IMR-90 (cell line): ENCODE measurements at regions not wholly inside any gene's neighbourhood (a gene's known extent, or its start where the extent isn't known, plus 50 kb on each side); places are given as distances from the start of the nearest gene placed in this dataset.

Source experiments
- ATAC-seq: fragments of 200-7000 bp; cut with Tn5 transposase; 2 replicates; pipeline ENCODE4 v1.9.1; 2020; ENCODE audit warnings: low read depth, mild to moderate bottlenecking, moderate library complexity
- BruUV-seq: library from RNA; stranded (reverse); fragments of 400-500 nt; replicated peaks from 2 replicates; lab custom pipeline; 2021; lab: Mats Ljungman, UMichigan
- CTCF ChIA-PET: fragments of 300-600 bp; formaldehyde crosslinking; extraction: SDS; loops from one replicate; lab custom pipeline; 2021; ENCODE audit warnings: antibody characterized with exemption; lab: Yijun Ruan, JAX
- POLR2A ChIA-PET: fragments of 300-600 bp; sonication (Branson Sonifier 250); formaldehyde crosslinking; loops from one replicate; lab custom pipeline; 2022; ENCODE audit warnings: antibody characterized with exemption; ENCODE audit not compliant: unreplicated experiment; lab: Charles Lee
- DNase-seq: peaks from one replicate; pipeline ENCODE4 v3.0.0; 2013
- H2AFZ ChIP-seq: replicated peaks from 2 replicates; pipeline ENCODE3; 2013; ENCODE audit warnings: low read length, mild to moderate bottlenecking; ENCODE audit not compliant: poor library complexity
- H2AK5ac ChIP-seq: 2 replicates; pipeline ENCODE4 v1.6.1; 2013; ENCODE audit warnings: low read depth, low read length, inconsistent platforms
- H2AK9ac ChIP-seq: replicated peaks from 2 replicates; pipeline ENCODE3; 2013; ENCODE audit warnings: mild to moderate bottlenecking, low read depth, low read length, moderate library complexity; ENCODE audit not compliant: poor library complexity
- H2BK120ac ChIP-seq: 2 replicates; pipeline ENCODE4 v1.6.1; 2013; ENCODE audit warnings: low read depth, low read length, inconsistent platforms
- H2BK15ac ChIP-seq: 3 replicates; pipeline ENCODE4 v1.6.1; 2013; ENCODE audit warnings: low read depth, low read length, inconsistent platforms
- H2BK20ac ChIP-seq: 2 replicates; pipeline ENCODE4 v1.6.1; 2013; ENCODE audit warnings: low read depth, mild to moderate bottlenecking, inconsistent platforms, low read length, moderate library complexity
- H2BK5ac ChIP-seq: 2 replicates; pipeline ENCODE4 v1.6.1; 2013; ENCODE audit warnings: mild to moderate bottlenecking, low read depth, low read length, inconsistent platforms; ENCODE audit not compliant: poor library complexity, severe bottlenecking
- H3K14ac ChIP-seq: replicated peaks from 2 replicates; pipeline ENCODE4 v1.6.1; 2013; ENCODE audit warnings: low read depth, low read length, inconsistent platforms
- H3K18ac ChIP-seq: 2 replicates; pipeline ENCODE4 v1.6.1; 2013; ENCODE audit warnings: low read depth, low read length, control low read depth
- H3K23ac ChIP-seq: 2 replicates; pipeline ENCODE4 v1.6.1; 2013; ENCODE audit warnings: low read depth, low read length, inconsistent platforms
- H3K27ac ChIP-seq: 2 replicates; pipeline ENCODE4 v1.5.1; 2013; ENCODE audit warnings: mild to moderate bottlenecking, control low read depth, low read length; ENCODE audit not compliant: insufficient read depth
- H3K27me3 ChIP-seq: 2 replicates; pipeline ENCODE4 v1.6.1; 2013; ENCODE audit warnings: low read length; ENCODE audit not compliant: control insufficient read depth, insufficient read depth
- H3K36me3 ChIP-seq: 2 replicates; pipeline ENCODE4 v1.6.1; 2013; ENCODE audit warnings: low read length, mixed read lengths; ENCODE audit not compliant: control insufficient read depth, insufficient read depth
- H3K4ac ChIP-seq: 2 replicates; pipeline ENCODE4 v1.6.1; 2013; ENCODE audit warnings: low read depth, low read length, inconsistent platforms
- H3K4me1 ChIP-seq: 2 replicates; pipeline ENCODE4 v1.6.1; 2013; ENCODE audit warnings: low read length, mixed read lengths; ENCODE audit not compliant: control insufficient read depth, insufficient read depth
- H3K4me2 ChIP-seq: 2 replicates; pipeline ENCODE4 v1.6.1; 2013; ENCODE audit warnings: low read depth, mild to moderate bottlenecking, control low read depth, low read length, moderate library complexity
- H3K4me3 ChIP-seq: 2 replicates; pipeline ENCODE4 v1.5.1; 2013; ENCODE audit warnings: low read depth, mild to moderate bottlenecking, control low read depth, low read length, moderate library complexity; ENCODE audit not compliant: insufficient read depth
- H3K56ac ChIP-seq: 2 replicates; pipeline ENCODE4 v1.6.1; 2013; ENCODE audit warnings: low read length, inconsistent platforms; ENCODE audit not compliant: insufficient read depth; ENCODE audit errors: extremely low read depth
- H3K79me1 ChIP-seq, 2 experiments: 2 replicates each; pipeline ENCODE4 v1.6.1; 2013; ENCODE audit warnings: low read length in 2 of 2, inconsistent platforms in 1 of 2, low read depth in 1 of 2
- H3K9ac ChIP-seq: 2 replicates; pipeline ENCODE4 v1.6.1; 2013; ENCODE audit warnings: low read depth, low read length, control low read depth
- H3K9me1 ChIP-seq: 2 replicates; pipeline ENCODE4 v1.6.1; 2013; ENCODE audit warnings: low read length, inconsistent platforms; ENCODE audit not compliant: insufficient read depth
- H3K9me3 ChIP-seq: 2 replicates; pipeline ENCODE4 v1.6.1; 2013; ENCODE audit warnings: low read length; ENCODE audit not compliant: control insufficient read depth, insufficient read depth
- H4K20me1 ChIP-seq: 2 replicates; pipeline ENCODE4 v1.6.1; 2013; ENCODE audit warnings: low read length, inconsistent platforms; ENCODE audit not compliant: insufficient read depth
- H4K5ac ChIP-seq: 2 replicates; pipeline ENCODE4 v1.6.1; 2013; ENCODE audit warnings: mild to moderate bottlenecking, low read depth, low read length, control low read depth
- H4K8ac ChIP-seq, 2 experiments: 2 replicates each; pipeline ENCODE4 v1.6.1; 2013; ENCODE audit warnings: low read depth in 2 of 2, low read length in 2 of 2, control low read depth in 1 of 2, inconsistent platforms in 1 of 2
- H4K91ac ChIP-seq: 2 replicates; pipeline ENCODE4 v1.6.1; 2013; ENCODE audit warnings: low read depth, low read length, inconsistent platforms; ENCODE audit not compliant: insufficient read depth
- SMC3 ChIP-seq: fragments of 150-350 bp; IDR thresholded peaks from 2 replicates; pipeline ENCODE4 v1.6.1; 2016; ENCODE audit warnings: low read depth, mild to moderate bottlenecking, antibody characterized with exemption, low read length, moderate library complexity
- WGBS, 2 experiments: methylation state at CpG; one replicate each; pipeline versions ENCODE4 v1.1.5 to v1.1.7; 2013; ENCODE audit warnings: missing lambda C conversion rate in 2 of 2; ENCODE audit not compliant: insufficient read length in 1 of 2; ENCODE audit errors: extremely low coverage in 2 of 2; 5-methylcytosine and 5-hydroxymethylcytosine counted together
- dilution Hi-C: fragments of 300-500 bp; cut with HindIII; formaldehyde crosslinking; loops from one replicate; pipeline ENCODE4 v1.14.3; 2018; ENCODE audit warnings: low sequenced_read_pairs; ENCODE audit not compliant: unreplicated experiment
- in situ Hi-C: fragments of 300-500 bp; cut with MboI; formaldehyde crosslinking; loops from 3 replicates; pipeline ENCODE4 v1.14.3; 2019; ENCODE audit warnings: low sequenced_read_pairs, inconsistent platforms, mixed read lengths
- intact Hi-C: fragments of 100-400 bp; cut with micrococcal nuclease; formaldehyde crosslinking; loops from 2 replicates; pipeline ENCODE4 v1.10.0; 2022

- Histone ChIP-seq H4K20me1 (no peaks in the 10 kb centered on the region), H2BK20ac (no peak overlapping the region; the same call in 1 of the 2 replicates), H3K23ac (0 out of 2 replicates have a peak overlapping the region, but pooled peaks have one; percentile 4), H4K5ac (no peak overlapping the region), H2BK120ac (no peak overlapping the region), H2BK5ac (no peak overlapping the region), H3K27ac (no peak overlapping the region), H3K4me3 (no peak overlapping the region), H3K4ac (no peak overlapping the region), H4K91ac (no peak overlapping the region), H3K4me2 (no peak overlapping the region; the same call in 1 of the 2 replicates), H2AFZ (no peak overlapping the region), H3K18ac (no peak overlapping the region), H3K27me3 (no peaks in the 10 kb centered on the region), H2BK15ac (no peak overlapping the region), H3K56ac (no peak overlapping the region), H3K14ac (peak overlapping the region; percentile 26; the same call in 1 of the 2 replicates), H3K9ac (no peak overlapping the region), H3K36me3 (no peaks in the 10 kb centered on the region), H2AK9ac (no peak overlapping the region), H3K4me1 (peaks cover 6% of the 10 kb centered on the region; the same call in 1 of the 2 replicates), H4K8ac (no peak overlapping the region), H2AK5ac (no peak overlapping the region), H3K9me1 (no peaks in the 10 kb centered on the region), H3K9me3 (no peaks in the 10 kb centered on the region), H3K79me1 (no peaks in the 10 kb centered on the region)
- dilution Hi-C loops: no loop called here
- TF ChIP-seq SMC3: no peak
- WGBS, 2 experiments: no CpG with 5 or more reads among the region's 3 CpGs
- intact Hi-C loops: no loop called here
- BruUV-seq: no TSS peak
- DNase-seq (peak; percentile 48), ATAC-seq (peak; percentile 44; the same call in 1 of the 2 replicates)
- in situ Hi-C loops: no loop called here
- ChIA-PET POLR2A (no interaction called here), CTCF (interaction anchor here (0.7 kb wide), 1 partner anchor 42 kb away, joined by 3 read pairs; no protein-coding TSS in a partner anchor)
Measured at GRCh38 chr6:74942130-74942529, 263.7 kb downstream of the COL12A1 start.
